Motor neuron (in vitro differentiated cells): ENCODE measurements at regions not wholly inside any gene's neighbourhood (a gene's known extent, or its start where the extent isn't known, plus 50 kb on each side); places are given as distances from the start of the nearest gene placed in this dataset.
A peak's percentile ranks its signal among the peaks of the same experiment; 100 is the strongest.

Source experiments
- ATAC-seq, 8 experiments: fragments of 200-7000 bp; cut with Tn5 transposase; replicated peaks in 6 of 8; 2 replicates each; pipeline ENCODE4 v1.8.0; 2021; ENCODE audit warnings: mild to moderate bottlenecking in 8 of 8, moderate library complexity in 8 of 8
- H3K27ac ChIP-seq, 2 donors: fragments of 250-450 bp; sonication (Bioruptor Pico); 2 replicates each; pipeline ENCODE4 v1.9.0; 2021; ENCODE audit warnings: antibody characterized with exemption in 2 of 2, mild to moderate bottlenecking in 2 of 2, moderate library complexity in 1 of 2
- H3K4me1 ChIP-seq, 2 donors: fragments of 250-450 bp; sonication (Bioruptor Pico); replicated peaks in 1 of 2; 2 replicates each; pipeline ENCODE4 v1.6.1; 2021; ENCODE audit warnings: antibody characterized with exemption in 2 of 2, mild to moderate bottlenecking in 2 of 2, moderate library complexity in 1 of 2
- H3K4me3 ChIP-seq, 5 donors: fragments of 250-450 bp; sonication (Bioruptor Pico); 2 replicates each; pipeline ENCODE4 v1.9.0; 2021; ENCODE audit warnings: antibody characterized with exemption in 5 of 5, mild to moderate bottlenecking in 5 of 5, moderate library complexity in 4 of 5
- WGBS, 10 experiments: fragments of 450-650 bp; shearing (Covaris generic); methylation state at CpG; one replicate each; pipeline ENCODE4 v1.0.0; 2022; 5-methylcytosine and 5-hydroxymethylcytosine counted together
- in situ Hi-C, 9 experiments: fragments of 400-800 bp; cut with MboI; loops; one replicate each; pipeline ENCODE4 v1.15.0; 2021; ENCODE audit warnings: low sequenced_read_pairs in 9 of 9, low pct_unique_long_range_greater_than_20kb in 2 of 9; ENCODE audit not compliant: unreplicated experiment in 9 of 9

DNA sequence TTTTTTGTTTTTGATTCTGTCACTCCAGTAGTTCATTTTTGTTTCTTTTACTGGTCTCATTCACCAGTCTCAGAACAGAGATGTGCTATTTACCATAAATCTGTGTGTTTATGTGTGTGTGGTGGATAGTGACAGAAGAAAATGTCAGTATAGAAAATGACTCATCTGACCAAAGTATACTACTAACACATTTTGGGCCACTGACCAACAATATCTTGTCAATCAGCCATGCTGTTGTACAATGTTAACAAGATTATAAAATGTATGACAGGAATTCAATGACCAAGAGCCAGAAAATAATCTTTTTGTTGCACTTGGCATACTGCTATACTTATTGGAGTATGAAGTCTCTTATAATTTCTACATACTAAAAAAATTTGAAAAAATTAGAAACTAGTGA, 1081.4 kb upstream of the NRXN1 start:
- in situ Hi-C loops: no loop called here
- Histone ChIP-seq H3K27ac (no peak overlapping the region), H3K4me3 (no peak overlapping the region), H3K4me1 (no peaks in the 10 kb centered on the region)
- no peak for ATAC-seq

DNA sequence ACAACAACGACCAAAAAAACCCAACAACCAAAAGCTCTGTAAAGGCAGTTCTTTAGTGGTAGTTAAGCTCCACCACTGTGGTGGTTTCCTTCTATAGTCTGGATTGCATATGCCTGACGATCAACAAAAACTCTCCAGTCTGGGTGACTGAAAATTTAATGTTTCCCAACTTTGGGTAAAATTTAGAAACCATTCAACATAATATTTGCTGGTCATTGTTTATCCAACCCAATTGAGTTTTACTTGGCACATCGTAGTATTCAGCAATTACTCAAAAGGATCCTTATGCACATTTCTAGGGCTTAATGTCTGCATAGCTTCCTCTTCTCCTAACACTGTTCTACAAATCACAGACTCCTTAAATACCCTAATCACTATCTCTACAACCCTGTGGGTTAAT, 1080.2 kb upstream of the NRXN1 start:
- WGBS, 10 experiments: 17 to 100% (median 80%) methylated on average over 1 to 3 of the region's 3 CpGs; no CpG with 5 or more reads in 2 of the 10 experiments
- no peaks in the 10 kb centered on the region for H3K4me1 ChIP-seq

DNA sequence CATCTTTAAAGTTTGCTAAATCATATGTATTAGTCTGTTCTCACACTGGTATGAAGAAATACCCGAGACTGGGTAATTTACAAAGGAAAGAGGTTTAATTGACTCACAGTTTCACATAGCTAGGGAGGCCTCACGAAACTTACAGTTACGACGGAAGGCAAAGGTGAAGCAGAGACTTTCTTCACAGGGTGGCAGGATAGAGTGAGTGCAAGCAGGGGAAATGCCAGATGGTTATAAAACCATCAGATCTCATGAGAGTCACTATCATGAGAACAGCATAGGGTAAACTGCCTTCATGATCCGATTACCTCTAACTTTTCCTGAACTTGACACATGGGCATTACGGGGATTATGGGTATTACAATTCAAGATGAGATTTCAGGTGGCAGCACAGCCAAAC, 1075.2 kb upstream of the NRXN1 start:
- in situ Hi-C loops: no loop called here
- ATAC-seq: no peak
- Histone ChIP-seq H3K27ac (no peak overlapping the region), H3K4me3 (no peak overlapping the region), H3K4me1 (no peaks in the 10 kb centered on the region)
- WGBS, 10 experiments: 13 to 95% (median 84%) methylated on average over 1 to 6 of the region's 6 CpGs

More for the DNA sequence above, 1080.2 kb upstream of the NRXN1 start:
- in situ Hi-C loops: no loop called here
- ATAC-seq: no peak
- H3K4me3 ChIP-seq: no peak overlapping the region
- no peak overlapping the region for H3K27ac ChIP-seq

DNA sequence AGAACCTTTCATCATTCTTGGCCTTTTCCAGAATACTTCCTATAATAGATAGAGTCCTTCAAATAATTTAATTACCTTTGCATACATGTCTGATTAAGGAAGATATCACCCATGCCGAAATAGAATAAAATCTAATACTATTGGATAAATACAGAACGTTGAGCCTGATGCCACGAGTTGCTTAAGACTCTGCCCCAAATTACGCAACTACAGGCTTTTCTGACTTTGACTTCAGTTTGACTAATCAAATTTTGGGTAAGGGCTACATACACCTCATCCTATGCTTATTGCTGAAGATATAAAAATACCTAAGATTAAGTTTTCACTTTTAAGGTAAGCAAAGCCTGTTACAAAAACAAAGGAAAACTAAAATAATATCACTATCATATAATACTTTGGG, 1065.1 kb upstream of the NRXN1 start:
- no peak overlapping the region for H3K27ac ChIP-seq
- 16 to 92% (median 67%) methylated on average over 2 to 4 of the region's 4 CpGs; no CpG with 5 or more reads in 2 of the 10 experiments for WGBS, 10 experiments
- ATAC-seq: no peak
- no peaks in the 10 kb centered on the region for H3K4me1 ChIP-seq
- no peak overlapping the region for H3K4me3 ChIP-seq
- in situ Hi-C loops: no loop called here

DNA sequence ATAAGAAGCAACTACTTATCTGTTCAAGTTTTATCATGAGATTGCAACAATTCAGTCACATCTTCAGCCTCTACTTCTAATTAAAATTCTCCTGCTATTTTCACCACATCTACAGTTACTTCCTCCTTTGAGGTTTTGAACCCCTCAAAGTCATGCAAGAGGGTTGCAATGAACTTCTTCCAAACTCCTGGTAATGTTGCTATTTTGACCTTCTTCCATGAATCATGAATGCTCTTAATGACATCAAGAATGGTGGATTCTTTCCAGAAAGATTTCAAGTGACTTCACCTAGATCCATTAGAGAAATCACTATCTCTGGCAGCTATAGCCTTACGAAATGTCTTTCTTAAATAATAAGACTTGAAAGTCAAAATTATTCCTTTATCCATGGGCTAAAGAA, 1052.8 kb upstream of the NRXN1 start:
- no peak for ATAC-seq
- WGBS, 10 experiments: 0 to 100% (median 88%) methylated on average over 1 of the region's 1 CpG; no CpG with 5 or more reads in 1 of the 10 experiments
- in situ Hi-C loops: no loop called here

DNA sequence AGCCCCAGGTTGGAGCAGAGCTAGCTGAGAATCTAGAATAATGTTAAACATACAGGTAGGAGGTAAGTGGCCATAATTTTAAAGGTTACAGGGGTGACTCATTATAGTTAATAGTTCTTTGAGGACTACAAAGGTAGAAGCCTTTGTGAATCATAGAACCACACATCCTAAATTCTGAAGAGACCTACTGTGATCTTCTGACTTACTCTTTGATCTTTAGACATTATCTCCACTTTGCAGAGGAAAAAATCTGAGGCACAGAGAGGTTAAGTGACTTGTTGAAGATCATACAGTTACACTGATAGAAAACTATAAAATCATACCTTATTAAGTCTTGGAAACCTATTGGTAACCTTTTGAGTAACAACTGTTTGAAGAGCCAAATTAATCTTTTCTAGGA, 1051.3 kb upstream of the NRXN1 start:
- in situ Hi-C loops: no loop called here
- ATAC-seq: no peak
- Histone ChIP-seq H3K4me1 (no peaks in the 10 kb centered on the region), H3K4me3 (no peak overlapping the region), H3K27ac (no peak overlapping the region)

More for the DNA sequence above, 1052.8 kb upstream of the NRXN1 start:
- H3K4me3 ChIP-seq: no peak overlapping the region
- no peak overlapping the region for H3K27ac ChIP-seq
- no peaks in the 10 kb centered on the region for H3K4me1 ChIP-seq

DNA sequence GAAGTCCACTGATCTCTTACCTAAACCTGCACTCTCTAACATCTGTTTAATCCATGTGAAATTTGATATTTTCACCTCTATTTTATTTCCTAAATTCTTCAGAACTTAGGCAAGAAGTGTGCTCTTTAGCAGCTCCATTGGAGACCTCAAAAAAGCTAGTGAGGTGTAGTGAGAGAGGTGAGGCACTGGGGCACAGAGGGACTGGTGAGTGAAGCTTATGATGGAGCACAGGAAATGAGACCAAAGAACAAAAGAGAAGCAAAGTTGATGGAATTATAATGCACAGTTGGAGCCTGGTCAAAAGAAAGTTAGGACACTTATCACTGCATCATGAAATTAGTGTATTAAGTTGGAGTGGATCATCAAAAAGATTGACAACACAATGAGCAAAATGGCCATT, 1050.7 kb upstream of the NRXN1 start:
- in situ Hi-C loops: no loop called here
- no peak overlapping the region for H3K27ac ChIP-seq
- no peak for ATAC-seq
- H3K4me1 ChIP-seq: no peaks in the 10 kb centered on the region
- no peak overlapping the region for H3K4me3 ChIP-seq

DNA sequence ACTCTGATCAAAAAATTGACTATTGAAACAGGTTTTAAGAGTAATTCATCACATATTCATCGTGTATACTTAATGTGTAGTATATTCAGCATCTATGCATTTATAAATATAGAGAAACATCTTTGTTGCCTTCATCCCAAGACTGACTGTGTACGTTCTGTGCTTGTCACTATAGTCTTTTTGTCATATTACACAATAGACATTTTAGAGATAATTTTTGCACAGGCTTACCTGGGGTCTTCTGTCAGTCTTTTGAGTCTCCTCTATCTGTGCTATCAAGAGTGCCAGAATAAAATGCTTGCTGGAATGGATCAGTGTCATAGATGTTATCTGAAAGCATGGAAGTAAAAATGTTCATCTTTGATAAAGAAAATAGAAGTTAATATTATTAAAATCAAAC, 1047.7 kb upstream of the NRXN1 start:
- in situ Hi-C loops: no loop called here
- no peak for ATAC-seq
- Histone ChIP-seq H3K4me3 (no peak overlapping the region), H3K4me1 (no peaks in the 10 kb centered on the region), H3K27ac (no peak overlapping the region)
- WGBS, 10 experiments: 0 to 100% (median 81%) methylated on average over 1 to 2 of the region's 2 CpGs

DNA sequence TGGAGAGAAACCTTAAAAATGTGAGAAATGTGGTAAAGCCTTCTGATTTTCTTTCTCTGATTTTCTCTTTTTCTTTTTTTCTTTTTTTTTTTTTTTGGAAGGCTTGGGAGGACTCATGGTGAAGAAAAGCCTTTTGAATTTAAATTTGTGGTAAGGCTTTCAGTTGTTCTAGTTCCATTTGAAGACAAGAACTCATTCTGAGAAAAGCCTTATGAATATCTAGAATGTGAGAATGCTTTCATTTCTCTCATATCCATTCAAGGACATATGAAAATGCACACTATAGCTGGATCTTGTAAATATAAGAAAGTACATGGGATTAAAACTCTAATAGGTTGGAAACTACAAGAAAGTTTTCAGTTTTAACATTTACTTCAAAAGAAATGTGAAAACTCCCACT, 1045.2 kb upstream of the NRXN1 start:
- Histone ChIP-seq H3K4me1 (no peaks in the 10 kb centered on the region), H3K27ac (no peak overlapping the region), H3K4me3 (no peak overlapping the region)
- in situ Hi-C loops: no loop called here
- ATAC-seq: no peak

DNA sequence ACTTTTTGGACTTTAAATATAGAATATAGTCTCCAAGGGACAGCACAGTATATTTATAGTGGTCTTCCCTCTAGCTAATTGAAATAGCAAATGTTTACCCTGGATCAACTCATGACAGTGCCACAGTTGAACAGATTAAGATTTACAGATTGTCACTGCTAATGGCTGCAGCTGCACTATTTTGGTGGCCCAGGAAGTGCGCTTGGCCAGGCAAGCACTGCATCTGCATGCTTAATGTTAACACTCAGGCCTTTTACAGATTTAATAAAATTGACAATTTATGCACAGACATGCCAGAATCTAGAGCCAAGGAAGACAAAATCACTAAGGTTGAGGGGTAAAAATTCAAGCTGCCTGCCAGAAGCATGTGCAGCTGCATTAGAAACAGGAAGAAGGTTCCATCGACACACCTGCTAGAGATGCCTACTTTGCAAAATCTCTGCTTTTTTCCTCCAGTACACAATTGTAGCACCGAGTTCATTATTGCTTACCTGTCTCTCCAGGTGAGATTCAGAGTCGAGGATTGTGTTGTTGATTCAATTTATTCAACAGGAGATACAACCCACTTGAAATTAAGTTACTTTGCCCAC, 1042.3 kb upstream of the NRXN1 start:
- WGBS, 10 experiments: 0 to 90% (median 58%) methylated on average over 1 to 4 of the region's 4 CpGs; no CpG with 5 or more reads in 2 of the 10 experiments
- Histone ChIP-seq H3K27ac (no peak overlapping the region), H3K4me1 (no peaks in the 10 kb centered on the region), H3K4me3 (no peak overlapping the region)
- peak in 5 of 8 experiments; percentile 58 to 93 (median 66) for ATAC-seq
- in situ Hi-C loops: no loop called here

DNA sequence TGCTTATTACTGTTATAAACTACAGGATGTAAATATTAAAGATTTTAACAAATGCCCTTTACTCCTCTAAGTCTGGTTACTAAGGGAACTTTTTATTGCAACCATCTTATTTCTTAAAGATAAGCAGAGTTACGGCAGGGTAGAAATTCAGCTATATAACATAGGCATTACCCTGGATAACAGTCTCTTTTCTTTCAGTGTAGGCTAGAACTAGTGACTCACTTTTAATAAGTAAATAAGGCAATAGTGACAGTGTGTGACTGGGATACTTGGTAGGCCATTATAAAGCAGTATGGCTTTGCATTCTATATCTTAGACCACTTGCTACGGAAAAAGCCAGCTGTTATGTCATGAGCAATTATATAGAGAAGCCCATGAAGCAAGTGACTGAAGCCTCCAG, 1041.0 kb upstream of the NRXN1 start:
- H3K4me1 ChIP-seq: no peaks in the 10 kb centered on the region
- in situ Hi-C loops: no loop called here
- H3K27ac ChIP-seq: no peak overlapping the region
- no peak for ATAC-seq
- H3K4me3 ChIP-seq: no peak overlapping the region
- 10 to 100% (median 71%) methylated on average over 1 to 2 of the region's 2 CpGs; no CpG with 5 or more reads in 1 of the 10 experiments for WGBS, 10 experiments

DNA sequence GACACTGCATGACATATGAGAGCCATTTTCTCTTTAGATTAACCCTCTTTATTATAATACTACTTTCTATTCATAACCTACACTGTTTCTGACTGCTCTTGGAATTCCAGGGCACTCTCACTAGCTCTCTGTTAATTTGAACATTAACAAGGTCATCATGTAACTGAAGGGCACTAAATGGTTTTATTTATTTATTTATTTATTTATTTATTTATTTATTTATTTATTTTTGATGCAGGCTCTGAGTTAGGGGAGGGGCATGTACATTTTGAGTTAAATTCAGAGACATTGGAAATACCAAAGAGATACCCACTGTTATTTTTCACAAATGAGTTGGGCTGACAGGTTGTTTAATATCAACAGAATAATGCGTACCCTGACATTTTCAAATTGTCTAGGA, 1038.7 kb upstream of the NRXN1 start:
- in situ Hi-C loops: no loop called here
- no peak for ATAC-seq
- Histone ChIP-seq H3K4me1 (no peaks in the 10 kb centered on the region), H3K27ac (no peak overlapping the region), H3K4me3 (no peak overlapping the region)
- WGBS, 10 experiments: 6 to 100% (median 100%) methylated on average over 1 of the region's 1 CpG; no CpG with 5 or more reads in 3 of the 10 experiments

DNA sequence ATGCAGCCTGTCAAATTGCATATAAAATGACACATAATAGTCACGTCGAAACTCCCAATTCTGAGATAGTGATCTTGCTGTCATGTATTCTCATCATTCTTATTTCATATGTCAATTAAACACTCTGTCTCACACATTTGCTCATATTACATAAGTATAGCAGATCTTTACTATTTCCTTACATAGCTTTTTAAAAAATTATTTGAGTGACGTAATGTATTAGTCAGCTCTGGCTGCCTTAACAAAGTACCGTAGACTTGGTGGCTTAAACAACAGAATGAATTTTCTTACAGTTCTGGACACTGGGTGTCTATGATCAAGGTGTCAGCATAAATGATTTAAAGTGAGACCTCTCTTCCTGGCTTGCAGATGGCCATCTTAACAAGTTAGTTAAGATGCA, 1032.3 kb upstream of the NRXN1 start:
- in situ Hi-C loops: no loop called here
- Histone ChIP-seq H3K4me3 (no peak overlapping the region), H3K4me1 (no peaks in the 10 kb centered on the region), H3K27ac (no peak overlapping the region)
- WGBS, 10 experiments: 0 to 100% (median 87%) methylated on average over 3 to 4 of the region's 4 CpGs
- ATAC-seq: no peak

DNA sequence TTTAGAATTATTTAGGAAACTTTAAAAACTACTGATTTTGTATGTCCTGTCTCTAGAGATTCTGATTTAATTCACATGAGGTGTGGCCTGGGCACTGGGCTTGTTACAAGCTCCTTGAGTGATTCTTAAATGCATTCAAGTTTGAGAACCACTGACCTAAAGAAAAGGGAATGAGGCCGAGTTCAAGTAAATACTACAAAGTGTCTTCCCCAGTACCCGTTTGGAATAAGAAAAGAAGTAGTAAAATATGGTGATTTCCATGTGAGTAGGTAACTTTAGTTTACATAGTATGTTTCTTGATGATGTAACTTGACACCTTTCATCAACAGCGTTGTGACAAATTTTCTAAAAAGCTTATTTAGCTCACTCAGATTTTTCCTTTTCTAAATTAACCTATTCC, 1022.9 kb upstream of the NRXN1 start:
- 0 to 50% (median 13%) methylated on average over 1 to 3 of the region's 3 CpGs; no CpG with 5 or more reads in 1 of the 10 experiments for WGBS, 10 experiments
- ATAC-seq: no peak
- in situ Hi-C loops: no loop called here
- H3K4me3 ChIP-seq: no peak overlapping the region
- H3K27ac ChIP-seq: no peak overlapping the region
- H3K4me1 ChIP-seq: no peaks in the 10 kb centered on the region
